Muscle of arm (tissue), 1 donor: ENCODE measurements at regions not wholly inside any gene's neighbourhood (a gene's known extent, or its start where the extent isn't known, plus 50 kb on each side); places are given as distances from the start of the nearest gene placed in this dataset.
"Not testable (repeated sequence)": the region's sequence is repeated elsewhere in the genome, so short reads cannot be mapped to it uniquely, and the experiment has no call there.

ENCODE experiments used
- DNase-seq: peaks from one replicate; pipeline ENCODE4 v3.0.0-alpha.2; 2013

DNA sequence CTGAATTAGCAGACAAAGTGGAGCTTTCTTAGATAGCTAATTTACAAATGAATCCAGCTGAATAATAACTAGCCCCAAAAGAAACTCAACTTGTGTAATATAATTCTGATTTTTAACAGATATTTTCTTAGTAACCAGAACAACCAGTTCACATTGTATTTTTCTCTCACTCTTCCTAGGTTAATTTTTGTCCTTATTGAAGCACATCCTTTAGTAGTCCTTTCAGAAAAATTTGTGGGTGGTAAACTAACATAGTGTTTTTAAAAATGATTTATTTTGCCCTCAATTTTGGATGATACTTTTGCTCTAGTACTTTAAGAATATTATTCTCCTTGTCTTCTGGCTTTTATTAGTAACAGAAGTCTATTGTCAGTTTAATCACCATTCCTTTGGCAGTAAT, 190.6 kb upstream of the SLC39A10 start:
- no peak for DNase-seq

DNA sequence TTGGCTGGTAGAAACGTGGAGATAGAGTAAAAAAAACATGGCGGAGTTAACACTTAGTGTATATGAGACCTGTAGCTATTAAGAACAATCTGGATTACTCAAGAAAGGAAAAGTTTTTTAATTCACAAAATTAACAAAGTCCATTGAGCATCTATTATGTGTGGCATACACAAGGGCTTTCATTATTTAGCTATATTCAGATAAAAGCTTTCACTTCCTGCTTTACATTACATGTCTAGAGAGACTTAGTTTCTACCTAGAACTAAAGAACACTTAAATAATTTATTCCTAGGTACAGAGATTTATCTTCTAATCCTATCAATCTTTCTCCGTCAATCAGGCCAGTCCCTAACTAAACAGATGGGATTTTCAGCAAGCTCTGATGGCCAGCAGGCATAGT, 196.0 kb upstream of the SLC39A10 start:
- no peak for DNase-seq

DNA sequence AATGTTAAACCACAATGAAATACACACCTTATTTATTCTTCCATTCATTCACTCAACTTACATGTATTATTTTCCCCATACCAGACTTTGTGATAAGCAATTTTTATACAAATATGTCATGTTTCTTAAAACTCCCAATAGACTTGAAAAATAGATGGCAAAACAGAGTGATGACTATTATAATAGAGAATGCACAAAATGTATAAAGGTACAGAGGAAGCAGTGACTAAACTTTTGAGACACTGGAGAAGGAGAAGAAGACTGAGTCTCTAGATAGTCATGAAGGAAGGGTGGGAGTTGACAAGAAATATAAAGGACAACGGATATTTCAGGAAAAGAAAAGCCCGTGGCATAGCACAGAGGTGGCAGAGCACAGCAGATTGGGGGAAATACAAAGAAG, 198.1 kb upstream of the SLC39A10 start:
- no peak for DNase-seq

DNA sequence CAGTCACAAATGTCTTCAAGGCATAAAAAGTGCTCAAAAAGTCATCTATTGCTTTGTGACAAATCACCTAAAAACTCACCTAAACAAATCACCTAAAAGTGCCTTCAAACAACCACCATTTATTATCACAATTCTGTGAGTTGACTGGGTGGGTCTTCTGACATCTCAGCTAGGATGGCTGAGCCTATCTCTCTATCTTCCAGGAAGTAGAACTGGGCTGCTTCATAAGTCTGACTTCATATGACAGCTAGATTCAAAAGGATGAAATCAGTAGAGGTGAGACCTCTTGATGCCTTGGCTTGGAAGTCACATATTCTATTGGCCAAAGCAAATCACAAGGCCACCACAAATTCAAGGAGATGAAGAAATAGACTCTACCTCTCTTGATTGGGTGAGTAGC, 199.2 kb upstream of the SLC39A10 start:
- DNase-seq: no peak

DNA sequence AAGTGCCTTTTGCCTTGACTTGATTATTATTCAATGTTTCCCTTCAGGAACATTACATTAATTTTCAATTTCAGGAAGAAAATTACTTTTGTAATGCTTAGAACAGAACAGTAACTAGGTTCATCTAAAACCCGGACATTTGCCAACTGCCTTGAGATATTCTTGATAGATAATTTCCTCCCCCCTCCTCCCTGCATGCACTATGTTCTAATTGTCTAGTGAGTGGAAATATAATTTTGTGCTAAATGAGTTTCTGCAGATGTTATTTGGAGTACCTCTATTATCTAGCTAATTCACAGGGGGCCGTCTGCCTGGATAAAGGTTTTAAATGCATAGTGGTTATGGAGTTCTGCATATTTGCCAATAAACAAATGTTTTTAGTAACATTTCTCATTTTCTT, 200.3 kb upstream of the SLC39A10 start:
- peak; percentile 25 for DNase-seq

DNA sequence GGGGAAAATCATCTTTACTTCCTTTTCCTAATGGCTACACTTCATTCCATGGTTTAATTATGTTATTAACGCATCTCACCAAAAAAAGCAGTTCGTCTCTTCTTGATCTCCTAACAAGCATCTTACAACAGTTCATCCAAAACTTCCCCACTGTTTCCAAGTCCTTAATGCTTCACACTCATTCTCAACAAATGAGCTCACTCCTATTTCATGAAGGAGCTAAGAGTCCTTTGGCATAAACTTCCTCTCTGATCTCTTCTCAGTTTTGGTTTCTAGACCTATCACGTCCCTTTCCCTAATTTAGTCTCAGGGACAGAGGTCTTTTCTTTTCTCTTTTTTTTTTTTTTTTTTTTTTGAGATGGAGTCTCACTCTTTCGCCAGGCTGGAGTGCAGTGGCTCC, 205.9 kb upstream of the SLC39A10 start:
- peak; percentile 25 for DNase-seq

DNA sequence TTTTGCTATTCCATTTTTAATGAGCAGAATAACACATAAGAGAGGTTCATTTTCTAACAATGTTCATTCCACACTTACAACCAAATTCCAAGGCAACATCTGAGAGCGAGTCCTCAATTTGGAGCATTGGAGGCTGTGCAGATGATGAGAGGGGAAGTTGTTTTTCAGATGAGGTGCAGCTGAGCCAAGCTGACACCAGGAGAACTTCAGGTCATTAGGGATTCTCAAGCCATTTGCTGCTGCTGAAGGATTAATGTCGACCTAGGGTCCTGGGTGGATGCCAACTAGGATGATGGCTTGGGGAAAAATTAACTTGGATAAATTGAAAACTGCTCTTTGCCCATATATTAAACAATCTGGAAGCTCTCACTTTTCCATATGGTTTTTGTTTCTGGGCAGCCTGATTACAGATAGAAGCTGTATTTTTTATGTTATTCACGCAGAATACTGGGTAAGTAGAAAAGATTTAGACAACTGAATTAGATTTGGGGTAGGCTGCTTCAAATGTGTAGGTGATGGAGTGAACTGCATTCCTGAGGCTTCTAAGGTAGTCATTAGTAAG, 206.4 kb upstream of the SLC39A10 start:
- no peak for DNase-seq

DNA sequence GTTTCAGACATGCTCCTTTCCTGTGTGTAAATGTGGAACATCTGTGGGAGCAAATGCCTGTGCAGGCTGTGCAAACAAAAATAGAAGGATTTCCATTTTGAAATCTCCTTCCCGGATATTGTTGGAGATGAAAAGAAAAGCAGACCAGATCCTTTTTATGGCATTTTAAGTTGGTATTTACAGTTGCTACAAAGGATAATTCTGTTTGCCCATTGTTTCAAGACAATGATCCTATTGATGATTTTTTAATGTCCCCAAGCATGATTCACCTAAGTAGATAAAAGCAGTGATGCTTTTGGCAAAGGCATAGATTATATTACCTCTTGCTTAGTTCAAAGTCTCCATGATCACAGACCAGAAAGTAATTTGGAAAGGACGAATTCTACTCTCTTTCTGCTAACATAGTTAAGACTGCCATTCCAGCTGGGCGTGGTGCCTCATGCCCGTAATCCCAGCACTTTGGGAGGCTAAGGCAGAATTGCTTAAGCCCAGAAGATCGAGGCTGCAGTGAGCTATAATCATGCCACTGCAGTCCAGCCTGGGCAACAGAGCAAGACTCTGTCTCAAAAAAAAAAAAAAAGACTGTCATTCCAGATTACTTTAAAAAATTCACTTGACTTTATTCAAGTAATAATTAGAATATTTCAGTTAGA, 209.6 kb upstream of the SLC39A10 start:
- DNase-seq: no peak

DNA sequence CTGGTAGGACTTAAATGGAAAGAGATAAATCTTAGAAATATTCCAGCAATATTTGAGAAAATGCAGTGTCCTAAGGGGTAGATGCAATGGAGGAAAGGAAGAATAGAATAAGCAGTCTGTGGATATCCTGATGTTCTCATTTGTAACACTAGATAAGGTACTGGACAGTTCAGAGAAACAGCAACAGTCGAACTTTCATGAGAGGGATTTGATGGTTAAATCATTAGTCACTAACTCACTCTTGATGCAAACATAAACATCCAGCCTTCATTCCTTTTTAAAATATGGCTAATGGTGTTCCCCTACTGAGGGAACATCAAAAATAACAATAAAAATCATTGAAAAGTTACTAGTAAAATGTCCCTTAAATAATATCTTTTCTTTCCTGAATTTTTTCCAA, 211.4 kb upstream of the SLC39A10 start:
- no peak for DNase-seq

DNA sequence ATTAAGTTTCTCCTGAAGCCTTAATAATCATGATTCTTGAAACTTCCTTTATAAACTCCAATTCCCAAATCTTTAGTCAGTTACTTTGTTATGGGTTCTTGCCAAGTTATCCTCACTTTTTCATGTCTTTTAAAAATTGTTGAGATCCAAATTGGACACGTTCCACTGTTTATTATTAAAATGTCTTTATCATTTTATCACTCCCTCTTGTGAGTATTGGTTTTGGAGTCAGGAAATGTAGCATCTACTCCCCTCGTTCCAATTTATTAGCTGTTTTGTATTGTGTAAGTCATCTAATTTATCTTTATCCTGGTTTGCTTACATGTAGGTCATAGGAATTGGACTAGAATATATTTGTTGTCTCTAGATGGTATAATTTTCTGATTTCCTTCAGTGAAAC, 213.1 kb upstream of the SLC39A10 start:
- DNase-seq: no peak

DNA sequence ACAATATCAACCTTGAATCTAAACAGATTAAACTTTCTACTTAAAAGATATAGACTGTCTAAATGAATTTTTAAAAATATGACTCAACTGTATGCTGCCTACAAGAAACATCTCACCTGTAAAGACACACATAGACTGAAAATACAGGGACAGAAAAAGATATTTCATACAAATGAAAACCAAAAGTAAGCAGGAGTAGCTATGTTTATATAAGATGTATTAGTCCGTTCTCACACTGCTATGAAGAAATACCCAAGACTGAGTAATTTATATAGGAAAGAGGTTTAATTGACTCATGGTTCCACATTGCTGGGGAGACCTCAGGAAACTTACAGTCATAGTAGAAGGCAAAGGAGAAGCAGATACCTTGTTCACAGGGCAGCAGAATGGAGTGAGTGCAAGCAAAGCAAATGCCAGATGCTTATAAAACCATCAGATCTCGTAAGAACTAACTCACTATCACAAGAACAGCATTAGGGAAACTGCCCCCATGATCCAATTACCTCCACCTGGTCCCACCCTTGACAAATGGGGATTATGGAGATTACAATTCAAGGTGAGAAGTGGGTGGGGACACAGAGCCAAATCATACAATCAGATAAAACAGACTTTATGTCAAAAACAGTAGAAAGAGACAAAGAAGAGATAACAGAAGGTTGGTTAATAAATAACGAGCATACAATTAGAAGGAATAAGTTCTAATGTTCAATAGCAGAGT, 214.4 kb upstream of the SLC39A10 start:
- DNase-seq: no peak

DNA sequence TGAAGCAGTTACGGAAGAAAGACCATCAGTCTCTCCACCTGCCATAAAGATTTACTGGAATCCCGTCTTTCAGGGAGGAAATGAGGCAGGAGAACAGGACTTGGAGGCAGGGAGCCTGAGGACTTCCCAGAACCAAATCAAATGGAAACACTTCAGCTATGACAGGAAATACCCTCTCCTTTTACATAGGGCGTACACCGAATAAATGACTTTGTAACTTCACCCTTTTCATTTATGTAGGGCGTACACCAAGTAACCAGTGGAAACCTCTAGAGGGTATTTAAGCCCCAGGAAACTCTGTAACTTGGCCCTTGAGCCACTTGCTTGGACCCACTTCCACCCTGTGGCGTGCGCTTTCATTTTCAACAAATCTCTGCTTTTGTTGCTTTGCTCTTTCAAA, 218.3 kb upstream of the SLC39A10 start:
- DNase-seq: no peak

DNA sequence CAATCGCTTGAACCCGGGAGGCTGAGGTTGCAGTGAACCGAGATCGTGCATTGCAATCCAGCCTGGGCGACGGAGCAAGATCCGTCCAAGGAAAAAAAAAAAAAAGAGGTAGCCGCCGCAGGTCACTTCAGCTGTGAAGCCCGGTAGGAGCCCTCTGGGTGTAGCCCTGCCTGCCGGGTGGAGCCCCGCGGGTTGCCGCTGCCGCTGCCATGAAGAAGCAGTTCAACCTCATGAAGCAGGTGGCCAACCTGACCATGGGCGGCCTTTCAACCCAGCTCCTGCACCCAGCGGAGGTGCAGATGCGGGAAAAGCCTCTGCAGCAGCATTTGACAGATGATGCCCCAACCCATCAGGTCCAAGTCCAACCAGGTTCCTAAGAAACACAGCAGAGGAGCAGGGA, 219.5 kb upstream of the SLC39A10 start:
- no peak for DNase-seq

DNA sequence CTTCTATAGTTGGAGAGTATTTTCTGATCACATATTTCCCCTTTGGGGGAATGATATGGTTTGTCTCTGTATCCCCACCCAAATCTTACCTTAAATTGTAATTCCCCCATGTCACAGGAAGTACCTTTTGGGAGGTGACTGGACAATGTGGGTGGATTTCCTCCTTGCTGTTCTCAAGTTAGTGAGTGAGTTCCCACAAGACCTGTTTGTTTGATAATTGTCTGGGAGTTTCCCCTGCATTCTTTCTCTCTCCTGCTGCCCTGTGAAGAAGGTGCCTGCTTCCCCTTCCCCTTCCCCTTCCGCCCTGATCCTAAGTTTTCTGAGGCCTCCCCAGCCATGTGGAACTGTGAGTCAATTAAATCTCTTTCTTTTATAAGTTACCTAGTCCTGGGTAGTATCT, 222.7 kb upstream of the SLC39A10 start:
- no peak for DNase-seq

DNA sequence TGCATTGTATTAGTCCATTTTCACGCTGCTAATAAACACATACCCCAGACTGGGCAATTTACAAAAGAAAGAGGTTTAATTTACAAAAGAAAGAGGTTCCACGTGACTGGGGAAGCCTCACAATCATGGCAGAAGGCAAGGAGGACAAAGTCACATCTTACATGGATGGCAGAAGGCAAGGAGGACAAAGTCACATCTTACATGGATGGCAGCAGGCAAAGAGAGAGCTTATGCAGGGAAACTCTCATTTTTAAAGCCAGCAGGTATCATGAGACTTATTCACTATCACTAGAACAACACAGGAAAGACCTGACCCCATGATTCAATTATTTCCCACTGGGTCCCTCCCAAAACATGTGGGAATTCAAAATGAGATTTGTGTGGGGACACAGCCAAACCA, 223.3 kb upstream of the SLC39A10 start:
- not testable (repeated sequence) for DNase-seq

DNA sequence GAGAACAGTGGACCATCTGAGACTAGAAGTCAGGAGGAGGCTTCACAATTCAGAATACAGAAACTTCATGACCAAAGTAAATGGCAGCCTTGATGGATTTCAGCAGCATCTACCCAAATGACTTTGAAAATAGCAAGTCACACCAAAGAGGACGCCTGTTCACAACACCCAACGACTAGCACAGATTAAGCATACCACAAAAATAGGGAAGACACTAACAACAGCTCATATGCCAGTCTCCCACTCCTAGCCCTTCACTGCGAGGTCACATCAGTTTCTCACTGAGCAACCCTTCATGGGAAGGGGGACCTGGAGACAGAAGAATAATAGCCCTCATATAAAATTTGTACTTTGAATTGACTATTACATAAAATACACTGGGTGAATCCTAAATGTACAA, 228.4 kb upstream of the SLC39A10 start:
- no peak for DNase-seq

DNA sequence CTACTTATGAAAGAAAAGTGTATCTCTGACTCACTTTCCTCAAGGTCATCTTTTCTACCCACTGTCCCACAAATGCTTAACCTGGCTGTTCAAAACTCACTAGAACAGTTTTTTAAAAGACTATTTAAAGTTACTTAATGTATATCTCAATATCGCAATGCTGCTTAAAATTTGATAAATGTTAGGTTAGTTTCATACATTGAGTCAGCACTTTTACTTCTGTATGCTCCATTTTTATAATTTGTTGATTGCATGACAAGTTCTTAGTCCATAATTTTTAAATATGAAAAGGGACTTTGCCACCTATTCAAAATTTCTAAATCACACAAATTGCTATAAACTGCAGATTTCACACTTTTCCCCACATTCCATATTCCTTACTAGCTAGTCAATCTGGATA, 231.7 kb upstream of the SLC39A10 start:
- DNase-seq: no peak

DNA sequence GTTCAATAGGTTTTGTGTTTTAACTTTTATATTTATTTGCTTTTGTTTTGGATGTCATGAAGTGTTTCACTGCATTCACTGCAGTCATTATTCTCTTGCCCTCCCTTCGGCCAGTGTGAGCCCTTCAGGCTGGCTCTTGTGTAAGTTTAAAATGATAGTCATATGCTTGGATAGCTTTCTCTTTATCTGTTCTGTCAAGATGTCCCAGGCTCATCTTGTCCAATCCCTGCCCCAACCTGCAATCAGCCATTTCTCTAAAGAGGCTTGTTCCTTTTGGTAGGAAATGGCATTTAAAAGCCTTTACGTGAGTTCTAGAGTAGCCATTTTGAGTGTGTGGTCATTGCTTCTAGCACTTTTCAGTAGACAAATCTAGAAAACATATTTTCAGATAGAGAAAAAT, 238.0 kb upstream of the SLC39A10 start:
- no peak for DNase-seq

DNA sequence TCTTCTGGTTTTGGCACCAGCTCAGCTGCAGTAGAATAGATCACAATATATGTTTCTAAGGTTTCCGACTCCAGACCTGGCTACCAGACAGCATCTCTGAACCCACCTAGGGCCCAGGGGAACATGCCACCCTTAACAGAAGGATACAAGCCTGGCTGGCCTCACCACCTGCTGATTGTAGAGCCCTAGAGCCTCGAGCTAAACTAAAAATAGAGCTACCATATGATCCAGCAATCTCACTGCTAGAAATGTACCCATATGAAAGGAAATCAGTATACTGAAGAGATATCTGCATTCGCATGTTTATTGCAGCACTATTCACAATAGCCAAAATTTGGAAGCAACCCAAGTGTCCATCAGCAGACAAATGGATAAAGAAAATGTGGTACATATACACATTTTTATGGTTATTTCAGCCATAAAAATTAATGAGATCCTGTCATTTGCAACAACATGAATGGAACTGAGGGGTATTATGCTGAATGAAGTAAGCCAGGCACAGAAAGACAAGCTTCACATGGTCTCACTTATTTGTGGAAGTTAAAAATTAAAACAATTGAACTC, 242.4 kb upstream of the SLC39A10 start:
- no peak for DNase-seq

DNA sequence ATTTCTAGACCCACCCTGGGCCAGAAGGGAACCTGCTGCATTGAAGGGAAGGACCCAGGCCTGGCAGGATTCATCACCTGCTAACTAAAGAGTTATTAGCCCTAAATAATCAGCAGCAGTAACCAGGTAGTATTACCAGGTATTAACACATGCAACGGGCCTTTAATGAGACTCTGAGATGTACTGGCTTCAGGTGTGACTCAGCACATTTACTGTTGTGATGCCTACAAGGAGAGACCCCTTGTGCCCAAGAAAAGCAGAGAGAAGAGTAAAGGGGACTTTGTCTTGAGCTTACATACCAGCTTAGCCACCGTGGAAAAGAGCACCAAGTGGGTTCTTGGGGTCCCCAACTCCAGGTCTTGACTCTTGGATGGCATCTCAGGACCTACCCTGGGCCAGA, 243.1 kb upstream of the SLC39A10 start:
- no peak for DNase-seq

DNA sequence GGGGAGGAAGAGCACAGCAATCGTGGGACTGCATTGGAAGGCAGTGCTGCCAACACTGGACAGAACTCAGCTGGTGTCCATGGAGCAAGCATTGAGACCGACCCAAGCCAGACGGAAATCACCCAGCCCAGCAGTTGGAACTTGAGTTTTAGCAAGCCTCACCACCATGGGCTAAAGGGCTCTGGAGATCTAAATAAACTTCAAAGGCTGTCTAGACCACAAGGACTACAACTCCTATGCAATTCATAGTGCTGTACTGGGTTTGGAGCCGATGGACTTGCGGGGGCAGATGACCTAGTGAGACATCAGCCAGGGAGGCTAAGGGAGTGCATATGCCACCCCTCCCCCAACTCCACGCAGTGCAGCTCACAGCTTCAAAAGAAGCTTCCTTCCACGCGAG, 243.6 kb upstream of the SLC39A10 start:
- no peak for DNase-seq

DNA sequence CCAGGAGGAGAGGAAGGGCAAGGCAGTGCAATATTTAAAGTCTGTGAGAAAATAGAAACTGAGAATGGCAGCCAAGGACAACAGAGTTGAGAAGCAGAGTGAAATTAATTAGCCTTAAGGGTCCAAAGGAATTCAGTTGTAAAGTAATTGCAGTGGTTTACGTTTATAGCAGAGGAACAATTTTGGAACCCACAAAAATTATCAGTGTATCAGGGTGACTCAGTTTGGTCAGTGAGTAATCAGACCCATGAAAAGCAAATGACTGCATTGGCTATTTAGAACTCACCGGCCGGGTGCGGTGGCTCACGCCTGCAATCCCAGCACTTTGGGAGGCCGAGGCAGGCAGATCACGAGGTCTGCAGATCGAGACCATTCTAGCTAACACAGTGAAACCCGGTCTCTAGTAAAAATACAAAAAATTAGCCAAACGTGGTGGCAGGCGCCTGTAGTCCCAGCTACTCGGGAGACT, 245.8 kb upstream of the SLC39A10 start:
- DNase-seq: no peak

DNA sequence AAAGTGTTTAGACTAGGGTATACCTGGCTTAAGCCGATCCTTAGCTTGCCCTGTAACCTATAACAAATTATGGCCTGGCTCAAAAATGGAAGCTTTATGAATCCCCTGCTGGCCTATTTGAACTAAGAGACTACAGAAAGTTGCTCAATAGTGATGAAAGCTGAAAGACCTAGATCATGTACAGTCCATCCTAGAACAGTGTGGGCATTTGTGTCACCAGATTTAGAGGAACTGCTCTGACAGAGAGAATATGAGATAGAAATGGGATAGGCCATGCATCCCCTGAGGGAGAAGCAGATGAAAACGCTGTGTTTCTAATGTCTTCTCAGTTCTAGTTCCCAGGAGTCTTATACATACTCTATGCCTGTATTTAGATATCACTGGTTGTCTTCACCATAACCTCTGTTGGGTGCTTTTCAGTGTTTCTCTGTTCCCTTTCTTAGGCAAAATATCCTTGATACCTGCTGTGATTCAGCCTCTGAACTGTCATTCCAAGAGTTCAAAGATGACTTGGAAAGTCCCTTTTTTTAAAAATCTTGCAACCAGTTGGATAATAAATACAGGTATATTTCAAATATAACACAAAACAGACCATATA, 246.9 kb upstream of the SLC39A10 start:
- DNase-seq: no peak
